ENCODE measurements at regions not wholly inside any gene's neighbourhood (a gene's known extent, or its start where the extent isn't known, plus 50 kb on each side); places are given as distances from the start of the nearest gene placed in this dataset.

- Histone ChIP-seq H3K9me3 (no peaks in the 10 kb centered on the region), H3K27me3 (peaks cover 16% of the 10 kb centered on the region), H3K27ac (no peak overlapping the region), H3K36me3 (no peaks in the 10 kb centered on the region), H3K4me3 (no peak overlapping the region), H3K4me1 (peaks cover 0 to 10% (median 0%) of the 10 kb centered on the region in 4 donors)
- WGBS, 2 donors (ENCODE audit: low coverage in 1 of 2): 84 to 87% methylated on average over 3 of the region's 3 CpGs
- in situ Hi-C loops (cut with MboI; ENCODE audit: low pct_ligation_motif_present in 1 of 4, low pct_unique_long_range_greater_than_20kb in 1 of 4, low sequenced_read_pairs in 3 of 4) (no loop called here), intact Hi-C loops (cut with DNase I; ENCODE audit: low total_unique reads) (no loop called here)
- DNase-seq: no peak
- TF ChIP-seq POLR2AphosphoS5 (IDR thresholded peaks at IDR 0.05) (no peak), EP300 (IDR thresholded peaks at IDR 0.05; ENCODE audit: low read depth) (no peak), POLR2A (IDR thresholded peaks at IDR 0.05) (no peak)
- TF ChIP-seq, protein P1, sequence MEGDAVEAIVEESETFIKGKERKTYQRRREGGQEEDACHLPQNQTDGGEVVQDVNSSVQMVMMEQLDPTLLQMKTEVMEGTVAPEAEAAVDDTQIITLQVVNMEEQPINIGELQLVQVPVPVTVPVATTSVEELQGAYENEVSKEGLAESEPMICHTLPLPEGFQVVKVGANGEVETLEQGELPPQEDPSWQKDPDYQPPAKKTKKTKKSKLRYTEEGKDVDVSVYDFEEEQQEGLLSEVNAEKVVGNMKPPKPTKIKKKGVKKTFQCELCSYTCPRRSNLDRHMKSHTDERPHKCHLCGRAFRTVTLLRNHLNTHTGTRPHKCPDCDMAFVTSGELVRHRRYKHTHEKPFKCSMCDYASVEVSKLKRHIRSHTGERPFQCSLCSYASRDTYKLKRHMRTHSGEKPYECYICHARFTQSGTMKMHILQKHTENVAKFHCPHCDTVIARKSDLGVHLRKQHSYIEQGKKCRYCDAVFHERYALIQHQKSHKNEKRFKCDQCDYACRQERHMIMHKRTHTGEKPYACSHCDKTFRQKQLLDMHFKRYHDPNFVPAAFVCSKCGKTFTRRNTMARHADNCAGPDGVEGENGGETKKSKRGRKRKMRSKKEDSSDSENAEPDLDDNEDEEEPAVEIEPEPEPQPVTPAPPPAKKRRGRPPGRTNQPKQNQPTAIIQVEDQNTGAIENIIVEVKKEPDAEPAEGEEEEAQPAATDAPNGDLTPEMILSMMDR (IDR thresholded peaks at IDR 0.05): no peak
These were observed 68.3 kb downstream of the LLPH start for GRCh38 chr12:66062290-66062625.

GRCh38 chr12:66061557-66062289 is 68.8 kb downstream of the LLPH start:
- DNase-seq: no peak
- Histone ChIP-seq H3K36me3 (no peaks in the 10 kb centered on the region), H3K27me3 (peaks cover 16% of the 10 kb centered on the region), H3K9me3 (no peaks in the 10 kb centered on the region), H3K27ac (no peak overlapping the region), H3K4me1 (peaks cover 0 to 10% (median 0%) of the 10 kb centered on the region in 4 donors), H3K4me3 (no peak overlapping the region)
- TF ChIP-seq POLR2A (IDR thresholded peaks at IDR 0.05): no peak
- TF ChIP-seq EP300 (IDR thresholded peaks at IDR 0.05; ENCODE audit: low read depth): no peak
- TF ChIP-seq, protein P1 (IDR thresholded peaks at IDR 0.05): no peak
- no peak for TF ChIP-seq POLR2AphosphoS5 (IDR thresholded peaks at IDR 0.05)
- intact Hi-C loops (cut with DNase I; ENCODE audit: low total_unique reads): no loop called here
- in situ Hi-C loops (cut with MboI; ENCODE audit: low pct_ligation_motif_present in 1 of 4, low pct_unique_long_range_greater_than_20kb in 1 of 4, low sequenced_read_pairs in 3 of 4): no loop called here
- 51 to 54% methylated on average over 9 to 10 of the region's 10 CpGs for WGBS, 2 donors (ENCODE audit: low coverage in 1 of 2)

GRCh38 chr12:66061076-66061475 is 69.5 kb downstream of the LLPH start:
- peaks cover 16% of the 10 kb centered on the region for H3K27me3 ChIP-seq
- H3K36me3 ChIP-seq: no peaks in the 10 kb centered on the region
- no peak for TF ChIP-seq POLR2A (IDR thresholded peaks at IDR 0.05)
- TF ChIP-seq, protein P1 (IDR thresholded peaks at IDR 0.05): no peak
- no peak for TF ChIP-seq POLR2AphosphoS5 (IDR thresholded peaks at IDR 0.05)
- no peak for TF ChIP-seq EP300 (IDR thresholded peaks at IDR 0.05; ENCODE audit: low read depth)
- no peak overlapping the region for H3K27ac ChIP-seq
- no peaks in the 10 kb centered on the region for H3K9me3 ChIP-seq
- no peak overlapping the region for H3K4me3 ChIP-seq
- DNase-seq: no peak
- in situ Hi-C loops (cut with MboI; ENCODE audit: low pct_ligation_motif_present in 1 of 4, low pct_unique_long_range_greater_than_20kb in 1 of 4, low sequenced_read_pairs in 3 of 4): no loop called here
- H3K4me1 ChIP-seq: peaks cover 0 to 10% (median 0%) of the 10 kb centered on the region in 4 donors
- intact Hi-C loops (cut with DNase I; ENCODE audit: low total_unique reads): no loop called here
- 84 to 88% methylated on average over 1 to 3 of the region's 3 CpGs for WGBS, 2 donors (ENCODE audit: low coverage in 1 of 2)

- TF ChIP-seq EP300 (IDR thresholded peaks at IDR 0.05; ENCODE audit: low read depth) (no peak), POLR2AphosphoS5 (IDR thresholded peaks at IDR 0.05) (no peak)
- TF ChIP-seq, protein P1 (IDR thresholded peaks at IDR 0.05): no peak
- in situ Hi-C loops (cut with MboI; ENCODE audit: low pct_ligation_motif_present in 1 of 4, low pct_unique_long_range_greater_than_20kb in 1 of 4, low sequenced_read_pairs in 3 of 4): no loop called here
- Histone ChIP-seq H3K4me1 (peaks cover 0 to 10% (median 0%) of the 10 kb centered on the region in 4 donors), H3K36me3 (no peaks in the 10 kb centered on the region), H3K9me3 (no peaks in the 10 kb centered on the region), H3K27me3 (peaks cover 13% of the 10 kb centered on the region), H3K4me3 (no peak overlapping the region), H3K27ac (no peak overlapping the region)
- intact Hi-C loops (cut with DNase I; ENCODE audit: low total_unique reads): no loop called here
- 20 to 37% methylated on average over 2 of the region's 2 CpGs for WGBS, 2 donors (ENCODE audit: low coverage in 1 of 2)
- DNase-seq: no peak
These were observed 70.2 kb downstream of the LLPH start for GRCh38 chr12:66060163-66060907.

Data from transverse colon (tissue), 4 donors.